ENCODE measurements at regions not wholly inside any gene's neighbourhood (a gene's known extent, or its start where the extent isn't known, plus 50 kb on each side); places are given as distances from the start of the nearest gene placed in this dataset.
"Not testable (repeated sequence)": the region's sequence is repeated elsewhere in the genome, so short reads cannot be mapped to it uniquely, and the experiment has no call there.

DNA sequence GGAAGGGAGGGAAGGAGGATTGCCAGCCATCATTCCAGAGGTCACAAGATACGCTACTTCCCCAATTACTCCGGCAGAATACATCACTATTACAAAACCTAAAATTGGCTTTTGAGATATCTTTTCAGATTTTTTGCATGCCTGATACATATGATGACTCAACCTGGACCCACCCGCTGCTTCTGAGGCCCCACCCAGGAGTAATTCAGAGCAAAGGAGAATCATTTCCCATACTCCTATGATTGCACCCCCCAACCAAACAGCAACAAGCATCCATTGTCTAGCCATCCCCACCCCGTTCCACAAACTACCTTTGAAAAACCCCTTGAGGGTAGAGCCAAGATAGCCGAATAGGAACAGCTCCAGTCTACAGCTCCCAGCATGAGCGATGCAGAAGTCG, 163.5 kb upstream of the GJE1 start:
- no peak for DNase-seq

- DNase-seq: no peak
Measured at GRCh38 chr6:141968632-141969031, 164.1 kb upstream of the GJE1 start.

DNA sequence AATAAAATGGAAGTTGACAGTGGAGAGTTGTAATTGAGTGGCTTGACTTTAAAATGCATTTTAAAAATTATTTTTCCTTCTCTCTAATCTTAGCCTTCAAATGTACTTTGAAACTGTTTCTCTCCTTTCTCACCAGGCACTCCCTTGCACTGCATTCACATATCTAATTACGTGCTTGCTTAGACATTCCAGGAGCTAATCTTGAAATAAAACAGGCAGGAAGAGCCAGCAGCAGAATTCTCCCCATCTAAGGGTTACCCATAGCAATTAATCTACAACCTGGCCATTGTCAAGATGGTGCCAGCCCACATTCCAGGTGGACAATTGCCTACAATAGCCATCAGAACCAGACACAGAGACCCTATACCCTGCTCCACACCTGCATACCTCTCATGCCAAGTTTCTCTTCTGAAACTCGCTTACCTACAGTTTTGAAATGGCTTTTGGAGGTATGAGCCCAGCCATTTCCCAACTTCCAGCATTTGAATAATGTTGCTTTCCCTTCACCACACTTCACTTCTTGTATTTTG, 167.6 kb upstream of the GJE1 start:
- no peak for DNase-seq

- DNase-seq: no peak
Measured at GRCh38 chr6:141963543-141964295, 169.0 kb upstream of the GJE1 start.

- no peak for DNase-seq
Measured at GRCh38 chr6:141957271-141957670, 175.5 kb upstream of the GJE1 start.

DNA sequence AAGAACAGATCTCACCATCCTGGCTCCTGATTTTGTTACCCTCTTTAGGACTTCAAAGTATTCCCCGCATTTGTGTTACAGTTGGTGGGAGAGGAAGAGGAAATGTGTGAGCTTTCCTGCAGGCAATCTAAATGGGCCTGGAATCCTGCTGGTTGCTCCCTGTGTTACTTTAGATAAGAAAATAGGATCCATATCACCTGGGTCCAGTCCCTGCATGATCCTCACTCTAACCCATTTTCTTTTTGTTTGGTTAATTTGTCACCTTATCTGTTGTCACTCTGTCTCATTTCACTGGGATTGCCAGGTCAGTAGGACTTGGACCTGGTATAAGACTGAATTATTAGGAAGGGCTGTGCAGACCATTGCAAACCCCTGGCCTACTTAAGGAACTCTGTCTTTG, 175.9 kb upstream of the GJE1 start:
- no peak for DNase-seq

GRCh38 chr6:141956046-141956761, 176.5 kb upstream of the GJE1 start:
- no peak for DNase-seq

GRCh38 chr6:141953072-141953471, 179.7 kb upstream of the GJE1 start:
- DNase-seq: no peak

DNA sequence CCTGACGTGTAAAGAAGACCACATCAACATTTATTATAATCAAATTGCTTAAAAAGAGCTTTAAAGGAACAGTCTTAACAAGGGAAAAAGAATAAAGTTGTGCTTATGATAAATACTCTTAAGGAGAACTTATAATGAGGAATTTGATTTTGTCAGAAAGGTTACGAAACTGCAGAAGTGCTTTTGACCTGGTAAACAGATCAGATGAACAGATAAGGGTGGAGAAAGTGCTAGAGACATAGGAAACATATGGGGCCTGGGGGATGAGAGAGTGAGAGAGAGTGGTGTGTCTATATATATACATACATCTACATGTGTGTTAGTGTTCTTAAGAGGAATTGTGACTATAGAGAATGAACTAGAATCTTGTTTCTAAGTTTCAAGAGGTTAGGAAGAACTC, 186.2 kb upstream of the GJE1 start:
- no peak for DNase-seq

DNA sequence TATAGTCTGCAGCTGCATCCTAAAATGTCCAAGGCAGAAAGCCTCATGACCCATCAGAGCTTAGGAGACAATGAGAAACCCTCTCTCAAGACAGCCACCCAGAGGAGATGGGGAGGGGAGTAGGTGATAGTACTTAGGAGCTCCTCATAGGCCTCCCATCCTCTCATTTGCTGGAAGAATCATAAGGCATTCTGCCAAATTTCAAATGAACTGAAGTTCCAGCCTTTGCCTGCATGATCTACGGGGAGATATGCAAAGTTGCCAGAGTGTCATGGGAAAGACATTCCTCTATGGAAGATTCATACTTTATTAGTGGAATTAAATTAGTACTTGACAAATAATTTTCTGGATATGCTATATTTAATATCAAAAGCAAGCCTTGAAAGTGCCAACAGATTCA, 194.1 kb upstream of the GJE1 start:
- no peak for DNase-seq

- DNase-seq: no peak
Measured at GRCh38 chr6:141932685-141933084, 200.0 kb upstream of the GJE1 start.

- DNase-seq: not testable (repeated sequence)
Measured at GRCh38 chr6:141926200-141926900, 206.4 kb upstream of the GJE1 start.

DNA sequence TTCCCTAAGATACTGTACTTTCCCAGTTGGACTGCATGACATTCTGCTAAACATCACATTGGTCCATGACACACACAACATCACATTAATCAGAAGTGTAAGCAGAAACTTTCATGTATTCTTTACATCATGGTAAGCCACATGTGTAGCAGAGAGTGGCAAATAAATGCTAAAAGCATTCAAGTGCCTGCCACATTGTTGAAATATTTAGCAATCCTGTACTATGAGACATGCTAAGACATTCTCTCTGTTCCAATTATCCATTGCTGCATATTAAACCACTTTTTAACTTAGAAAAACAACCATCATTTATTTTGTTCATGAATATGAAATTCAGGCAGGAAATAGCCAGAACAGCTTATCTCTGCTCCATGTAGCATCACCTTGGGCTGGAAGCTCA, 207.7 kb upstream of the GJE1 start:
- no peak for DNase-seq

DNA sequence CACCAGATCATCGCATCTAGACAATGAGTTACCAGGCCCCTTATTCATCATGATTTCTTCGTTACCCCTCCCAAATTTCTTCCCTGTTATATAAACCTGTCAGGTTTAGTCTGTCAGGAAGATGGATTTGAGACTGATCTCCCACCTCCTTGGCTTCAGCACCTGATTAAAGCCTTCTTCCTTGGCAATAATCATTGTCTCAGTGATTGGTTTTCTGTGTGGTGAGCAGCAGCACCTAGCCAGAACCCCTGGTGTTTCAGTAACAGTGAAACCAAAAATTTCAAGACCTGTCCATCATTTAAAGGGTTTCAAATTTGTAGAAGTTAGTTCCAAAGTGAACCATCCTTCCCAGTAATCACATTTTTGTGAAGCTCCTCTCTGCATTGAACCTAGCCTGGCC, 209.8 kb upstream of the GJE1 start:
- DNase-seq: no peak

DNA sequence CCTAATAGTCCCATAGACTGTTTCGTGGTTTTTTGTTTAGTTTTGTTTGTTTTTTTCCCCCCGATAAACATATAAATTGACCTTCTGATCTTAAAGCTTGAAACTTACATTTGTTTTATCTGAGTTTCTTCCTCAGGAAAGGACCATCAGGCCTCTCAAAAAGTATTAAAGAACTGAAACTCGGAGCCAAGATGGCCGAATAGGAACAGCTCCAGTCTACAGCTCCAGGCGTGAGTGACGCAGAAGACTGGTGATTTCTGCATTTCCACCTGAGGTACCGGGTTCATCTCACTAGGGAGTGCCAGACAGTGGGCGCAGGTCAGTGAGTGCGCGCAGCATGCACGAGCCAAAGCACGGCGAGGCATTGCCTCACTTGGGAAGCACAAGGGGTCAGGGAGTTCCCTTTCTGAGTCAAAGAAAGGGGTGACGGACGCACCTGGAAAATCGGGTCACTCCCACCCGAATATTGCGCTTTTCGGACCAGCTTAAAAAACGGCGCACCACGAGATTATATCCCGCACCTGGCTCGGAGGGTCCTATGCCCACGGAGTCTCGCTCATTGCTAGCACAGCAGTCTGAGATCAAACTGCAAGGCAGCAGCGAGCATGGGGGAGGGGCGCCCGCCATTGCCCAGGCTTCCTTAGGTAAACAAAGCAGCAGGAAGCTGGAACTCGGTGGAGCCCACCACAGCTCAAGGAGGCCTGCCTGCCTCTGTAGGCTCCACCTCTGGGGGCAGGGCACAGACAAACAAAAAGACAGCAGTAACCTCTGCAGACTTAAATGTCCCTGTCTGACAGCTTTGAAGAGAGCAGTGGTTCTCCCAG, 215.8 kb upstream of the GJE1 start:
- DNase-seq: not testable (repeated sequence)

- no peak for DNase-seq
Measured at GRCh38 chr6:141914646-141915045, 218.1 kb upstream of the GJE1 start.

GRCh38 chr6:141906569-141907080, 226.1 kb upstream of the GJE1 start:
- no peak for DNase-seq

GRCh38 chr6:141890661-141891060, 242.1 kb upstream of the GJE1 start:
- DNase-seq: no peak

- DNase-seq: no peak
Measured at GRCh38 chr6:141884850-141885249, 247.9 kb upstream of the GJE1 start.

DNA sequence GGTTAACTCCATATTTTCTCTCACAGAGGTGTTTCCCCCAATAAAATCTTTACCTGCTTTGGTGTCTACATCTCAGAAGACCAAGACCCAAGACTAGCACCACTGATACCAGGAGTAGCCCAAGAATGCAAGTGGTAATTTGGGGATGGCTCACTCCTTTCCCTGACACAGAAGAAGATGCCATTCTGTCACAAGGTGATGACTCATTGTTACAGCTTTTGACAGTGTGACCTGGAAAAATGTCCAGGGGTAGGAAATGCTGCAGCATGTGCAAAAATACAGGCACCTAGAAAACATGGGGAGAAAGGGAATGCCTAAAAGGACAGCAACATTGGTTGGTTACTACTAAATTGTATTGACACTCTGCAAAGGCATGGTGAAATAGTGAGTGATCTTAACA, 254.0 kb upstream of the GJE1 start:
- DNase-seq: no peak

DNA sequence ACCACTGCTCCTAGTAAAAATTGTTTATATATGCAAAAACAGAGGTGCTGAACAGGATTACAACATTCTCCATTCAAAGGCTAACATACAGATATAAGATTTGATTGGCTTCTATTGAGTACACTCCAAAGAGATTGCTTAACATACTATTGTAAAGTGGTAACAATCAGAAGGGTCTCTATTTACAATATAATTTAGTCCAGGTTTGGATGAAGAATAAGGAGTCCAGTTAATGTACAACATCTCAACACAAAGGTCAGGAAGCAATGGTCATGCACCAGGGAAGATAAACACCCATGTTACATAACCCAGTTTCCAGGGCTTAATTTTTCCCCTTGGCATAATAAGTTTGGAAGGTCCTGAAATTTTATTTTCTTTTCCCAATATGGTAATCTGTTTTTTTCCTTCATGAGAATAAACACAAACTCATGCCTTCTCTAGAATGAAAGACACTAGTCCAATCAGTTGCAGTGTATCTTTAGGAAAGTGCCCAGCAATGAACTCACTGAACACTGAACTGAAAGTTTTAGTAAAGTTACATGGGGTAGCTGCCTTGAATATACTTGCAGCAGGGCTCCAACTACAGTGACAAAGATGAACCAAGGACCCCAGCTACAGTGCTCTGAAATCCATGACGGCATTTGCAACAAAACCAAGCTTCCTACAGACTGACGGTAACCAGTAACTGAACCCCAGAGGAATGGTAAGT, 255.3 kb upstream of the GJE1 start:
- DNase-seq: no peak
